OCI-LY7 (cell line): ENCODE measurements at regions not wholly inside any gene's neighbourhood (a gene's known extent, or its start where the extent isn't known, plus 50 kb on each side); places are given as distances from the start of the nearest gene placed in this dataset.

Source experiments
- BruUV-seq: library from RNA; stranded (reverse); fragments of 400-500 nt; replicated peaks from 2 replicates; lab custom pipeline; 2021; lab: Mats Ljungman, UMichigan
- CTCF ChIA-PET: fragments of 300-600 bp; sonication (Branson Sonifier 250); formaldehyde crosslinking; loops from one replicate; lab custom pipeline; 2022; ENCODE audit warnings: antibody characterized with exemption; ENCODE audit not compliant: unreplicated experiment; lab: Charles Lee
- POLR2A ChIA-PET: fragments of 300-600 bp; sonication (Branson Sonifier 250); formaldehyde crosslinking; loops from one replicate; lab custom pipeline; 2022; ENCODE audit warnings: antibody characterized with exemption; lab: Charles Lee
- DNase-seq: peaks from one replicate; pipeline ENCODE4 v3.0.0-alpha.2; 2015; ENCODE audit warnings: low spot score
- H2AFZ ChIP-seq: fragments of 200-600 bp; sonication (generic), shearing (Covaris generic); 2 replicates; pipeline ENCODE4 v1.6.1; 2014; ENCODE audit warnings: mild to moderate bottlenecking, antibody characterized with exemption, low read length, moderate library complexity
- H3K27ac ChIP-seq: fragments of 200-600 bp; sonication (generic); 2 replicates; pipeline ENCODE4 v1.5.1; 2014; ENCODE audit warnings: mixed run types, low read depth, mild to moderate bottlenecking, moderate library complexity, low read length, inconsistent platforms; ENCODE audit not compliant: poor library complexity, severe bottlenecking
- H3K36me3 ChIP-seq: fragments of 200-600 bp; sonication (generic); 2 replicates; pipeline ENCODE4 v1.6.1; 2014; ENCODE audit warnings: mild to moderate bottlenecking, antibody characterized with exemption, low read length, moderate library complexity, mixed read lengths; ENCODE audit not compliant: insufficient read depth
- H3K4me1 ChIP-seq: fragments of 200-600 bp; sonication (generic); 2 replicates; pipeline ENCODE4 v1.5.1; 2014; ENCODE audit warnings: mild to moderate bottlenecking, low read length; ENCODE audit not compliant: insufficient read depth, poor library complexity, severe bottlenecking
- H3K4me2 ChIP-seq: fragments of 200-600 bp; sonication (generic); 2 replicates; pipeline ENCODE4 v1.6.1; 2014; ENCODE audit warnings: mild to moderate bottlenecking, low read length
- H3K4me3 ChIP-seq: fragments of 200-600 bp; sonication (generic); 2 replicates; pipeline ENCODE4 v1.5.1; 2014; ENCODE audit warnings: mild to moderate bottlenecking, low read depth, low read length; ENCODE audit not compliant: poor library complexity, severe bottlenecking
- H3K79me2 ChIP-seq: fragments of 200-600 bp; sonication (generic); 2 replicates; pipeline ENCODE4 v1.6.1; 2016; ENCODE audit warnings: low read depth, mild to moderate bottlenecking, low read length, moderate library complexity, mixed read lengths; ENCODE audit not compliant: insufficient read depth
- H3K9me2 ChIP-seq: fragments of 200-600 bp; sonication (generic); 2 replicates; pipeline ENCODE4 v1.6.1; 2016; ENCODE audit warnings: mild to moderate bottlenecking, low read length, mixed read lengths; ENCODE audit not compliant: insufficient read depth
- H3K9me3 ChIP-seq: fragments of 200-600 bp; sonication (generic); 2 replicates; pipeline ENCODE4 v1.6.1; 2014; ENCODE audit warnings: mild to moderate bottlenecking, mixed run types, low read length, mixed read lengths
- H4K20me1 ChIP-seq: fragments of 200-600 bp; sonication (generic); 2 replicates; pipeline ENCODE4 v1.6.1; 2014; ENCODE audit warnings: mild to moderate bottlenecking, antibody characterized with exemption, low read length, moderate library complexity, mixed read lengths; ENCODE audit not compliant: insufficient read depth
- EZH2phosphoT487 ChIP-seq: fragments of 200-600 bp; sonication (generic); IDR thresholded peaks from 2 replicates; pipeline ENCODE4 v1.6.1; 2018; ENCODE audit warnings: low read depth, borderline replicate concordance, mild to moderate bottlenecking, mixed run types, antibody characterized with exemption, low read length, moderate library complexity, mixed read lengths
- intact Hi-C: fragments of 100-400 bp; cut with micrococcal nuclease; formaldehyde crosslinking; loops from one replicate; pipeline ENCODE4 v1.10.0; 2022; ENCODE audit not compliant: unreplicated experiment
- TF ChIP-seq, protein P1 (sequence below): fragments of 200-600 bp; sonication (generic); conservative IDR thresholded peaks from 2 replicates; pipeline ENCODE4 v1.5.1; 2014; ENCODE audit warnings: mild to moderate bottlenecking, antibody characterized with exemption, low read length, moderate library complexity, mixed read lengths

DNA sequence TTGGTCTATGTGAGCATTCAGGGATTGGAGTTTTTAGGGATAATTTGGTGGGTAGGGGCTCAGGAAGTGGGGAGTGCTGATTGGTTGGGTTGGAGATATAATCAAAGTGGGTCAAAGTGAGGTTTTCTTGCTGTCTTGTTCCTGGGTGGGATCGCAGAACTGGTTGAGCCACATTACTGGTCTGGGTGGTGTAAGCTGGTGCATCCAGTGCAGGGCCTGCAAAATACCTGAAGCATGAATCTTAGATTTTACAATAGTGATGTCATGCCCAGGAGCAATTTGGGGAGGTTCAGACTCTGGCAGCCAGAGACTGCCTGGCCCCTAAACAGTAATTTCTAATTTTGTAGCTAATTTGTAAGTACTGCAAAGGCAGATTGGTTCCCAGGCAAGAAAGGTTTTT is 665.6 kb upstream of the PRKX start:
- no TSS peak for BruUV-seq
- Histone ChIP-seq H3K4me3 (no peak overlapping the region), H3K79me2 (no peaks in the 10 kb centered on the region), H3K36me3 (no peaks in the 10 kb centered on the region), H2AFZ (no peak overlapping the region), H3K4me2 (no peak overlapping the region), H3K9me3 (no peaks in the 10 kb centered on the region), H3K27ac (no peak overlapping the region), H3K9me2 (no peaks in the 10 kb centered on the region), H4K20me1 (no peaks in the 10 kb centered on the region), H3K4me1 (no peaks in the 10 kb centered on the region)
- POLR2A ChIA-PET = no interaction called here
- intact Hi-C loops = no loop called here
- CTCF ChIA-PET = no interaction called here
- no peak for DNase-seq
- no peak for TF ChIP-seq EZH2phosphoT487
- TF ChIP-seq, protein P1, sequence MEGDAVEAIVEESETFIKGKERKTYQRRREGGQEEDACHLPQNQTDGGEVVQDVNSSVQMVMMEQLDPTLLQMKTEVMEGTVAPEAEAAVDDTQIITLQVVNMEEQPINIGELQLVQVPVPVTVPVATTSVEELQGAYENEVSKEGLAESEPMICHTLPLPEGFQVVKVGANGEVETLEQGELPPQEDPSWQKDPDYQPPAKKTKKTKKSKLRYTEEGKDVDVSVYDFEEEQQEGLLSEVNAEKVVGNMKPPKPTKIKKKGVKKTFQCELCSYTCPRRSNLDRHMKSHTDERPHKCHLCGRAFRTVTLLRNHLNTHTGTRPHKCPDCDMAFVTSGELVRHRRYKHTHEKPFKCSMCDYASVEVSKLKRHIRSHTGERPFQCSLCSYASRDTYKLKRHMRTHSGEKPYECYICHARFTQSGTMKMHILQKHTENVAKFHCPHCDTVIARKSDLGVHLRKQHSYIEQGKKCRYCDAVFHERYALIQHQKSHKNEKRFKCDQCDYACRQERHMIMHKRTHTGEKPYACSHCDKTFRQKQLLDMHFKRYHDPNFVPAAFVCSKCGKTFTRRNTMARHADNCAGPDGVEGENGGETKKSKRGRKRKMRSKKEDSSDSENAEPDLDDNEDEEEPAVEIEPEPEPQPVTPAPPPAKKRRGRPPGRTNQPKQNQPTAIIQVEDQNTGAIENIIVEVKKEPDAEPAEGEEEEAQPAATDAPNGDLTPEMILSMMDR = no peak

DNA sequence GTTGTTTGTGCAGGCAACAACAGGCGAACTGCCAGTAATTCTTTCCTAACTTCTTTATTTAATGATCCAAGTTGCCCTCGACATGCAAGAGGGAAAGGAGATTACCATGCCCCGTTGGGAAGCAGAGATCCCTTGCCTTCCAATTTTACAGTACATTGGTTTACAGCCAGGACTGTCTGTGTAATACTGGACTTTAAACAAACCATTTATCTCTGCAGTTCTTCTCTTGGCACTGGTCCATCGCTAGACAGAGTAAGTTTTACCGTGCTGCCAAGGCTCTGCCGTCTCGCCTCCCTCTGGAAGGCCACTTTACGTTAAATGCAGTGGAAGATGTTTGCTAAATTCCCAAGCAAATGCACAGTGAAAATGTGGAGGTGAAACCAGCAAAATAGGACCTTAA is 660.3 kb upstream of the PRKX start:
- POLR2A ChIA-PET = no interaction called here
- CTCF ChIA-PET = no interaction called here
- Histone ChIP-seq H3K27ac (no peak overlapping the region), H3K9me3 (no peaks in the 10 kb centered on the region), H3K4me2 (no peak overlapping the region), H2AFZ (no peak overlapping the region), H3K4me3 (no peak overlapping the region), H3K79me2 (no peaks in the 10 kb centered on the region), H3K9me2 (no peaks in the 10 kb centered on the region), H3K4me1 (no peaks in the 10 kb centered on the region), H3K36me3 (no peaks in the 10 kb centered on the region), H4K20me1 (no peaks in the 10 kb centered on the region)
- no peak for TF ChIP-seq EZH2phosphoT487
- TF ChIP-seq, protein P1 = no peak
- no peak for DNase-seq
- no TSS peak for BruUV-seq
- intact Hi-C loops = no loop called here

DNA sequence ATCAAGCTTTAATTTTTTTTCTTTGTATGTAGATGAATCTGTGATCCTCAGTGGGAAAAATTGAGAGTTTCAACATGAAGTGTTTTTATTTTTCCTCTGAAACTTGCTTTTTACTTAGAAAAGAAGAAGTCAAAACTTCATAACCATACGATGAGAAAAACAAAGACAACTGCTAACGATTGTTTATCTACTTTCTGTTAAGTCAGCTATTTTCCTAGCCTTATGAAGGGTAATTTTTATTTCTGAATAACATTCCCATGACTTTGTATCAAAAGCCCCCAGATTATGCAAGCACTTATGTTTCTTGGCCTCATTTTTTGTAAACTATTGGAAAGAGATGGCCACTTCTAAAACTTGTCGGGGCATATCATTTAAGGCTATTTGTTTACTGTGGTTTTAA is 645.1 kb upstream of the PRKX start:
- Histone ChIP-seq H4K20me1 (no peaks in the 10 kb centered on the region), H3K27ac (no peak overlapping the region), H3K9me2 (no peaks in the 10 kb centered on the region), H2AFZ (no peak overlapping the region), H3K4me2 (no peak overlapping the region), H3K79me2 (no peaks in the 10 kb centered on the region), H3K4me3 (no peak overlapping the region), H3K4me1 (no peaks in the 10 kb centered on the region), H3K9me3 (no peaks in the 10 kb centered on the region), H3K36me3 (no peaks in the 10 kb centered on the region)
- DNase-seq = no peak
- TF ChIP-seq EZH2phosphoT487 = no peak
- TF ChIP-seq, protein P1 = no peak
- ChIA-PET CTCF (no interaction called here), POLR2A (interaction anchor here (0.7 kb wide), 1 partner anchor 12 kb away, joined by 4 read pairs; no protein-coding TSS in a partner anchor)
- intact Hi-C loops = no loop called here
- no TSS peak for BruUV-seq
